ENCODE measurements at regions not wholly inside any gene's neighbourhood (a gene's known extent, or its start where the extent isn't known, plus 50 kb on each side); places are given as distances from the start of the nearest gene placed in this dataset.
"Not testable (repeated sequence)": the region's sequence is repeated elsewhere in the genome, so short reads cannot be mapped to it uniquely, and the experiment has no call there.

- DNase-seq (ENCODE audit: low read depth), result no peak
Measured at GRCh38 chr15:95605098-95605497, 725.4 kb upstream of the NR2F2 start.

GRCh38 chr15:95606551-95606950, 723.9 kb upstream of the NR2F2 start:
- DNase-seq (ENCODE audit: low read depth), result no peak

GRCh38 chr15:95608371-95608770, 722.1 kb upstream of the NR2F2 start:
- no peak for DNase-seq (ENCODE audit: low read depth)

- peak; percentile 9 for DNase-seq (ENCODE audit: low read depth)
Measured at GRCh38 chr15:95609096-95609495, 721.4 kb upstream of the NR2F2 start.

- no peak for DNase-seq (ENCODE audit: low read depth)
Measured at GRCh38 chr15:95610945-95611344, 719.6 kb upstream of the NR2F2 start.

DNA sequence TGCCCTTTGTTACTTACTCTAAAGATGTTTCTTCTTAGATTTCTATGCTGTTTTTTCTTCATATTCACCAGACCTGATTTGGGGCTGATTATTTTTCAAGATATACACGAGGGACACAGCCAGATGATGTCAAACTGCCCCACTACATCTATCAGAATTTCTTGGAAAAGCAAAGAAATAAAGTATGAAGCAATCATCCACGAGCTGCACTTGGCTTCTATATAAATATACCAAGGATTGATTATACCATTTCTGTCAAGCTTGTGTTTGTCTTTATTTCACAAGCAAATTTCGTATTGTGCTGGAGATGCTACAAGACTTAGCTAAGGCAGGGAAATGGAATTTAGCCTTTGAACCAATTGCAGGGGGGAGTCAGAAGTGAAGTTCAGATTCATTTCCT, 715.1 kb upstream of the NR2F2 start:
- DNase-seq (ENCODE audit: low read depth), result no peak

DNA sequence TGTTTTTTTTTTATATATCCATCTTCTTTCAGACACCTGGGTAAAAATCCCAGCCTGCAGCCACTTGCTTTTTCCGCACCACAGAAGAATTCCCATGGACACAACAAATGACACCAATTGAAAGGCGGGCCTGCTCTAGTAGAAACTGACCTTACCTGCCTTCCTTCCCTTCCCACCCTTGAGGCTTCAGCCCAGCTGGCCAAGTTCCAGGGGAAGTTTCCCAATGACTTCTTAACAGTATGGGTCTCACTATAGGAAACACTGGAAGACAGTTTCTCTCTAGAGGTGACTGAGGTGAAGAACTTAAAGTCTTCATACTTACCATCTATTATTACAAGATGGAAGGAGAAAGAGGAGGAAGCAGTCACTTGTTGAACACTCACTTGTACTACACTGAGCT, 714.2 kb upstream of the NR2F2 start:
- no peak for DNase-seq (ENCODE audit: low read depth)

- DNase-seq (ENCODE audit: low read depth), result peak; percentile 15
Measured at GRCh38 chr15:95620934-95621579, 709.4 kb upstream of the NR2F2 start.

- no peak for DNase-seq (ENCODE audit: low read depth)
Measured at GRCh38 chr15:95622843-95623242, 707.7 kb upstream of the NR2F2 start.

- DNase-seq (ENCODE audit: low read depth), result no peak
Measured at GRCh38 chr15:95624100-95624499, 706.4 kb upstream of the NR2F2 start.

GRCh38 chr15:95624616-95625361, 705.7 kb upstream of the NR2F2 start:
- DNase-seq (ENCODE audit: low read depth), result no peak

DNA sequence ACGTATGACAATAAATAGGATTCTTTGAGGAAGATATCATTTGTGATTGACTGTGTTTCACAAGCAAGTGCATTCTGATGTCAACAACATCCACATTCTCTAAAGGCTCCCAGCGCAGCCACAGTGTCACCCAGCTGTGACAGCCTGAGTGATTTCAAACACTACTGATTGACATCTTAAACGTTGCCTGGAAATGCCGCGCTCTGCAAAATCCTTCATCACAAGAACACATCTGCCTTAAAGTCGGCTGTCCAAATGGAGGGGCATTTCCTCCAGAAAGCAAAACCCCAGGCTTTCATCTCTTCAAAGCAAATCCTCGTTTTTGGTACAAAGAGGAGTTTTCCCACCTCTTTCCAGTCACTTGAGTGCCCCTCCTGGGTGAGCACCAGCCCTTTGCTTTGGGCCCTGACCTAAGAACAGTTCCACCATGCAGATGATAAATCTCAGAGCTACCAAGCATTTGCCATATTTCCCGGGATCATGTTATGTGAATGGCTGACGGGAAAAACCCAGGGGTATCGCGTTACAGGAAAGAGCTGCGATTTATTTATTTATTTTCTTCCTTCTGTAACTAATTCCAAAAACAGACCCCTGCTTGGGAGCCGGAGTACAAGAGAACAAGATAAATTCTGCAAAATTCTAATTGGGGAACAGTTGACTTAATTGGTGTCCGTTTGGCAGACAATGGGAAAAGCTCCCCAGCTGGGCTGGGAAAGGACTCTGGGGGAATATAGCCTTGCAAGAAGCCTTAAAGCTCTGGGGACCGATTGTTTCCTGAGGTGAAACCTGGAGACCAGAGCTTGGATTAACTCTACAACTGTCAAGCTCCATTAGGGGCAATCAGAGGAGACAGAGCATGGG, 703.8 kb upstream of the NR2F2 start:
- DNase-seq (ENCODE audit: low read depth), result no peak

DNA sequence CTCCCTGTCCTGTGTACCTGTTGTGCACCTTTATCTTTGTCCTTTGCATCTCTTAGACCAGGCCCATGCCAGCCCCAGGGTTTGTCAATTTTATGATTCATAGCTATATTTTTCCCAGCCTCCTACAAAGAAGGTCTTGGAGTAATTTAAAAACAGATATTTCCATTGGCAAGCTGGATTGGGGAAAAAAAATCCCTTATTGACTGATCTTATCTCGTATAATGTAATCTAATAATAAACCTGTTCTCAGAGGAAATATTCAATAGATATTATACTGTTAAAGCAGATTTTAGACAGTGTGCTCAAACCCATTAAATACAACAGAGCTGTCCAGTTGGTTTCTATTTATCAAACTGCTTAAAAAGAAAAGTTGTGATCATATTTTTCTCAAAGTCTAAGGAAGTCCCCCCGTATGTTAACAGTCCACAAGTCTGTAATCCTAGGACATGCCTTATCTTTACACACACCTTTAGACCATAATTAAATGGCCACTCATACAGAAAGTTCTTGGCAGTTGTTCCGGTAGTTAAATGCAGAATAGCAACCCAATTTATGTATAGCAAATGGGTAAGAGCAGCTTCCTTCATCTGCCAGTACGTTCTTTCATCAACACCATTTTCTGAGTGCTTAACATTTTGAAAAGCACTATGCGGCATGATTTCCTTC, 700.9 kb upstream of the NR2F2 start:
- DNase-seq (ENCODE audit: low read depth), result no peak

- DNase-seq (ENCODE audit: low read depth), result no peak
Measured at GRCh38 chr15:95630683-95631082, 699.8 kb upstream of the NR2F2 start.

GRCh38 chr15:95635666-95636065, 694.8 kb upstream of the NR2F2 start:
- DNase-seq (ENCODE audit: low read depth), result no peak

DNA sequence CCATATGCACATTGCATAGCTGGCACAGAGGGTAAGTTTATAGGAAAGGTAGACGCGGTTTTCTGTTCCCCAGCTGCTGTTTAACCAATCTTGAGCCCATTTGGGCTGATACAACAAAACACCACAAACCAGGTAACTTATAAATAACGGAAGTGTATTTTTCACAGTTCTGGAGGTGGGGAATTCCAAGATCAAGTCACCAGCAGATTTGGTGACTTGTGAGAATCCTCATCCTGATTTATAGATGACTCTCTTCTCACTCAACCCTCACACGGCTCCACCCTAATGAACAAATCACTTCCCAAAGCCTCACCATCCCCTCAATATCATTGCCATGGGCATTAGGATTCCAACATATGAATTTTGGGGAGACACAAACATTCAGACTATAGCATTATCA, 694.4 kb upstream of the NR2F2 start:
- no peak for DNase-seq (ENCODE audit: low read depth)

DNA sequence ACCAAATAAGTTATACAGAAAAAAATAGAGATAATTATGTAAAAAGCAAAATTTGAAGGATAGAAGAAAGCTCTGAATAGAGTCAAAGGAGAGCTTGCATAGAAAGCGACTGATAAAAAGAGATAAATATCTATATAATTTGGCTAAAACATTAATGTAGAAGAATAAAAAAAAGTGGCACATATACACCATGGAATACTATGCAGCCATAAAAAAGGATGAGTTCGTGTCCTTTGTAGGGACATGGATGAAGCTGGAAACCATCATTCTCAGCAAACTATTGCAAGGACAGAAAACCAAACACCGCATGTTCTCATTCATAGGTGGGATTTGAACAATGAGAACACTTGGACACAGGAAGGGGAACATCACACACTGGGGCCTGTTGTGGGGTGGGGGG, 693.3 kb upstream of the NR2F2 start:
- not testable (repeated sequence) for DNase-seq (ENCODE audit: low read depth)

GRCh38 chr15:95639208-95639607, 691.3 kb upstream of the NR2F2 start:
- no peak for DNase-seq (ENCODE audit: low read depth)

DNA sequence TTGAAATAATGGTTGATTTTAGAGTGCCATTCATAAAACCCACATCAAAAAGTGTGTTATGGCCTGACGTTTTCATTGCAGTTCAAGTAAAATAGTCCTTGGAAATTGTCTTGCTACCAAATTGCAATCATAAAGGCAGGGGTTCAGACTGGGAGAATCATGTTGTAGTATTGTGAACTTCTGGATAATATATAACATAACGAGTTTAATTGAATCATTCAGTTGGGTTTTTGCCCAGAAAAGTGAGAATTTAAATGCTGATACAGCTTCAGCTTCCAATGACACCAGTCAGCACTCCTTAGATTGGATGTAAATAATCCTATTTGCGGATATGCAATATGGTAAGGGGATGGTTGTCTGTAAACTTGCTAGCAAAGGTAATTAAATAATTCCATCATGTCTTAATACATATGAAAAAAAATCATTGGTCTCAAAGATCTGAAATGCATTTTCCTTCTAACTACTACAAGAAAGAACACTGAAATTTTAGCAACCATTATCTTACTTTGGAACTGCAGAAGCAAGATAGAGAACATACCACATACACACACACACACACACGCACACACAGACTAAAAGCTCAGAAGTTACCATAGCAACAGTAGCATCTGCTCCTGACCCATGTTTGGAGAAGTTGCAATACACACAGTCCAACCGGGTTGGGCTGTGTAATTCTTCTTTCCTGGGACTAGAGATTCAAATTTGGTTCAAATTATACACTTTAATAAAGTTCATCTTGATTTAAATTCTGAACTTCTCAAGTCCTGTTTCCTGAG, 686.2 kb upstream of the NR2F2 start:
- no peak for DNase-seq (ENCODE audit: low read depth)

- DNase-seq (ENCODE audit: low read depth), result no peak
Measured at GRCh38 chr15:95645791-95646338, 684.6 kb upstream of the NR2F2 start.

All from RPMI7951 (cell line).